ENCODE measurements at regions not wholly inside any gene's neighbourhood (a gene's known extent, or its start where the extent isn't known, plus 50 kb on each side); places are given as distances from the start of the nearest gene placed in this dataset.

- TF ChIP-seq TAF1 (IDR thresholded peaks at IDR 0.05; ENCODE audit: borderline replicate concordance, insufficient read depth, low read length) (no peak), REST (IDR thresholded peaks at IDR 0.05; ENCODE audit: insufficient read depth in 1 of 2, low read depth in 2 of 2, low read length in 2 of 2) (no peak), POLR2AphosphoS5 (IDR thresholded peaks at IDR 0.05; ENCODE audit: low read depth, low read length) (no peak), SIN3A (IDR thresholded peaks at IDR 0.05; ENCODE audit: borderline replicate concordance, insufficient read depth, low read length) (no peak), FOXP2 (optimal IDR thresholded peaks at IDR 0.05; ENCODE audit: borderline replicate concordance, extremely low read depth, extremely low read length, insufficient read depth) (no peak)
These were observed 490.9 kb upstream of the TBL1XR1 start for GRCh38 chr3:177688152-177688551.
